ENCODE measurements at regions not wholly inside any gene's neighbourhood (a gene's known extent, or its start where the extent isn't known, plus 50 kb on each side); places are given as distances from the start of the nearest gene placed in this dataset.

DNA sequence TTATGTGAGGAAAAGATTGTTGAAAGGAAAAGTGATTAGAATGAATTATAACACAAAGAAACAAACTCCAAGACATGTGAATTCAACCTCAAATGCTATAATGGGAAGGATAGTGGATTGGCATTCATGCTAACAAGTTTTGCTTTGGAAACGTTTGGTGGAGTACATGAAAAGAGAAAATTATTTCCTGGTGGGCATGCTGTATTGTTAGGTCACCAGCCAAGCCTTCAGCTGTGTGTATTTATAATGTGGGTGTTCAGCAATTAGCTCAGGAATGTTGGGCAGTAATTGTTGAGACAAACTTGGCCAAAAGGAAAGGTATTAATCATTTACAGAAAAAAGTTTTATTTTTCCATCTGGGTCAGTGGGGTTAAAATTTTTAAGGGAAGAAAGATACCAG lies 198.9 kb upstream of the ARSJ start:
- intact Hi-C loops (cut with DNase I), result no loop called here
- Histone ChIP-seq H3K9me3 (replicated peaks in 1 of 3) (no peaks in the 10 kb centered on the region), H3K27me3 (no peaks in the 10 kb centered on the region), H3K27ac (no peak overlapping the region), H3K4me3 (no peak overlapping the region), H3K4me1 (replicated peaks in 1 of 2) (no peaks in the 10 kb centered on the region), H3K36me3 (replicated peaks in 1 of 2) (no peaks in the 10 kb centered on the region)
- WGBS, 4 donors, result 17 to 32% (median 18%) methylated on average over 1 of the region's 1 CpG
- TF ChIP-seq POLR2A (IDR thresholded peaks at IDR 0.05), result no peak
- TF ChIP-seq, protein P1, sequence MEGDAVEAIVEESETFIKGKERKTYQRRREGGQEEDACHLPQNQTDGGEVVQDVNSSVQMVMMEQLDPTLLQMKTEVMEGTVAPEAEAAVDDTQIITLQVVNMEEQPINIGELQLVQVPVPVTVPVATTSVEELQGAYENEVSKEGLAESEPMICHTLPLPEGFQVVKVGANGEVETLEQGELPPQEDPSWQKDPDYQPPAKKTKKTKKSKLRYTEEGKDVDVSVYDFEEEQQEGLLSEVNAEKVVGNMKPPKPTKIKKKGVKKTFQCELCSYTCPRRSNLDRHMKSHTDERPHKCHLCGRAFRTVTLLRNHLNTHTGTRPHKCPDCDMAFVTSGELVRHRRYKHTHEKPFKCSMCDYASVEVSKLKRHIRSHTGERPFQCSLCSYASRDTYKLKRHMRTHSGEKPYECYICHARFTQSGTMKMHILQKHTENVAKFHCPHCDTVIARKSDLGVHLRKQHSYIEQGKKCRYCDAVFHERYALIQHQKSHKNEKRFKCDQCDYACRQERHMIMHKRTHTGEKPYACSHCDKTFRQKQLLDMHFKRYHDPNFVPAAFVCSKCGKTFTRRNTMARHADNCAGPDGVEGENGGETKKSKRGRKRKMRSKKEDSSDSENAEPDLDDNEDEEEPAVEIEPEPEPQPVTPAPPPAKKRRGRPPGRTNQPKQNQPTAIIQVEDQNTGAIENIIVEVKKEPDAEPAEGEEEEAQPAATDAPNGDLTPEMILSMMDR (IDR thresholded peaks at IDR 0.05), result no peak
- no peak for DNase-seq

DNA sequence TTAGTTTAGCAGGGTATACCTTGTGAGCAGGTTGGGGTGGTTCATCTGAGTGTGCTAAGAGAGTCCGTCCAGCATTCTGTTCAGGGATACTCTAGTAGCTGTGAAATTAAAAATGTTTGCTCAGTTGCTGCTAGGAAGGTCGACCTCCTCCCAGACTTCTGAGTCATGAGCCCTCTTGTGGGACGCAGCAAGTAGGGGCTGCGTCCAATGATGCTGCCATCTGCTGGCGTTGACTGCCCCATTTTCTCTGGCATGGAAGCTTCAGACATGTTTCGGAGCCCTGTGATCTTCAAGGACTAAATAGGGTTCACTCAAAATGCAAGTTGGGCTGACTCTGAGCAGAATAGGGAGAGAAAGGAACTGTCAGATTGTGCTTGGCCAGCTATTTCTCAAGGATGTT lies 201.0 kb upstream of the ARSJ start:
- no peak for TF ChIP-seq POLR2A (IDR thresholded peaks at IDR 0.05)
- TF ChIP-seq, protein P1 (IDR thresholded peaks at IDR 0.05), result peak in 3 of 6 experiments; percentile 31 to 56 (median 33)
- Histone ChIP-seq H3K36me3 (replicated peaks in 1 of 2) (no peaks in the 10 kb centered on the region), H3K9me3 (replicated peaks in 1 of 3) (no peaks in the 10 kb centered on the region), H3K27me3 (no peaks in the 10 kb centered on the region), H3K4me3 (no peak overlapping the region), H3K4me1 (replicated peaks in 1 of 2) (no peaks in the 10 kb centered on the region), H3K27ac (no peak overlapping the region)
- DNase-seq, result peak; percentile 26 to 70 (median 54)
- intact Hi-C loops (cut with DNase I), result no loop called here
- 23 to 32% (median 27%) methylated on average over 6 of the region's 6 CpGs for WGBS, 4 donors

DNA sequence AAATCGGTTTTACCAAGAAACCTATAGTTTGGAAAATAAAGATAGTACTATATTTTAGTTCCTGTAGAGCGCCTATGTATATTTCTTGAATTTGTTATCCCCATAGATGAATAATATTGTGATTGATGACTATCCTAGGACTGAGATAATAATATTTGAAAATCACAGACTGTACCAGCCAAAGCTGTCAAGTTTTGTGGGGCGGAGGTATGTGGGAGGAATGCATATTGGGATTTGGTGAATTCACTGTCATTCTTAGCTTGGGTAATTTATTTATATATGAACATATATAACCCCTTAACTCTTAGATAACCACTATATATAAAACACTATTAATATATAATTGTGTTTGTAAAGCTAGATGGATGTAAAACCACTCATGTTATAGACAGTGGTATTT lies 205.5 kb upstream of the ARSJ start:
- no peak for DNase-seq
- H3K9me3 ChIP-seq (replicated peaks in 1 of 3), result no peaks in the 10 kb centered on the region
- no peaks in the 10 kb centered on the region for H3K27me3 ChIP-seq
- H3K27ac ChIP-seq, result no peak overlapping the region
- no peaks in the 10 kb centered on the region for H3K4me1 ChIP-seq (replicated peaks in 1 of 2)
- TF ChIP-seq, protein P1 (IDR thresholded peaks at IDR 0.05), result no peak
- TF ChIP-seq POLR2A (IDR thresholded peaks at IDR 0.05), result no peak
- 72 to 79% (median 77%) methylated on average over 3 of the region's 3 CpGs for WGBS, 4 donors
- intact Hi-C loops (cut with DNase I), result no loop called here
- no peaks in the 10 kb centered on the region for H3K36me3 ChIP-seq (replicated peaks in 1 of 2)
- no peak overlapping the region for H3K4me3 ChIP-seq

DNA sequence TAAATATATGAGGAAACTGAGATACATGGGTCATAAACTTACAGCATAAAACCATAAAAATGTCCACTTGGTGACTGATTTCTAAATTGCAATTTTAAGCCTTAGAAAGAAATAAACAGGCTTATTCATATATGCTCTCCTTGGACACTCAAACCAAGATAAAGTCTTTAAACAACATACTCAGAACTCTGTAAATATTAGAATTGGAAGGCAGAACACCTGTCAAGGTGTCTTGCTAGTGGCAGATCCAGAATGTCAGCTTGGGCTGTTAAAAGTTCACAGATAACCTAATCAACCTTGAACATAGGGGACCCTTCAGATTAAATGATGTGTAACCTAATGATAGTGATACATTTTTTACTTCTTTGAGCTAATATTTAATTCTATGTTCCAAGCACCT lies 208.1 kb upstream of the ARSJ start:
- DNase-seq, result no peak
- intact Hi-C loops (cut with DNase I), result no loop called here
- Histone ChIP-seq H3K36me3 (replicated peaks in 1 of 2) (no peaks in the 10 kb centered on the region), H3K27me3 (no peaks in the 10 kb centered on the region), H3K9me3 (replicated peaks in 1 of 3) (no peaks in the 10 kb centered on the region), H3K4me1 (replicated peaks in 1 of 2) (no peaks in the 10 kb centered on the region), H3K4me3 (no peak overlapping the region), H3K27ac (no peak overlapping the region)
- TF ChIP-seq, protein P1 (IDR thresholded peaks at IDR 0.05), result no peak
- TF ChIP-seq POLR2A (IDR thresholded peaks at IDR 0.05), result no peak

Data from adrenal gland (tissue), 9 donors.